Panc1 (cell line): ENCODE measurements at regions not wholly inside any gene's neighbourhood (a gene's known extent, or its start where the extent isn't known, plus 50 kb on each side); places are given as distances from the start of the nearest gene placed in this dataset.

Source experiments
- ATAC-seq: fragments of 200-7000 bp; cut with Tn5 transposase; 2 replicates; pipeline ENCODE4 v1.9.1; 2020; ENCODE audit warnings: mild to moderate bottlenecking, moderate library complexity
- BruUV-seq: library from RNA; stranded (reverse); fragments of 400-500 nt; replicated peaks from 2 replicates; lab custom pipeline; 2021; lab: Mats Ljungman, UMichigan
- CTCF ChIA-PET: fragments of 300-600 bp; sonication (Branson Sonifier 250); formaldehyde crosslinking; loops from one replicate; lab custom pipeline; 2022; ENCODE audit warnings: antibody characterized with exemption; lab: Charles Lee
- POLR2A ChIA-PET: fragments of 300-600 bp; sonication (Branson Sonifier 250); formaldehyde crosslinking; loops from one replicate; lab custom pipeline; 2022; ENCODE audit warnings: antibody characterized with exemption; lab: Charles Lee
- DNase-seq: peaks from one replicate; pipeline ENCODE4 v3.0.0-alpha.2; 2010; ENCODE audit warnings: low read depth, low spot score
- H3K27ac ChIP-seq: 2 replicates; pipeline ENCODE4 v1.5.1; 2011; ENCODE audit warnings: mild to moderate bottlenecking, low read length, inconsistent platforms
- H3K27me3 ChIP-seq: fragments of 200-500 bp; sonication (Bioruptor generic); 2 replicates; pipeline ENCODE4 v1.6.0; 2014; ENCODE audit warnings: low read length, inconsistent platforms; ENCODE audit not compliant: control insufficient read depth, insufficient read depth
- H3K36me3 ChIP-seq: fragments of 200-500 bp; sonication (Bioruptor generic); 2 replicates; pipeline ENCODE4 v1.5.1; 2014; ENCODE audit warnings: inconsistent platforms, mild to moderate bottlenecking, low read length, moderate library complexity; ENCODE audit not compliant: control insufficient read depth, insufficient read depth
- H3K4me1 ChIP-seq: 2 replicates; pipeline ENCODE4 v1.5.1; 2011; ENCODE audit warnings: inconsistent platforms, mild to moderate bottlenecking, low read length, moderate library complexity; ENCODE audit not compliant: control insufficient read depth, insufficient read depth
- H3K4me3 ChIP-seq, 2 experiments: 2 replicates each; pipeline ENCODE4 v1.5.1; 2011 to 2012; ENCODE audit warnings: low read depth in 2 of 2, low read length in 2 of 2, mild to moderate bottlenecking in 2 of 2, inconsistent platforms in 1 of 2, moderate library complexity in 1 of 2
- H3K9me3 ChIP-seq: fragments of 200-500 bp; sonication (Bioruptor generic); 2 replicates; pipeline ENCODE4 v1.5.1; 2014; ENCODE audit warnings: low read depth, mild to moderate bottlenecking, inconsistent platforms, low read length, moderate library complexity; ENCODE audit not compliant: control insufficient read depth, insufficient read depth
- POLR2AphosphoS5 ChIP-seq: IDR thresholded peaks from 2 replicates; pipeline ENCODE4 v1.6.1; 2012; ENCODE audit warnings: mild to moderate bottlenecking, low read depth, low read length, moderate library complexity
- SIN3A ChIP-seq: IDR thresholded peaks from 2 replicates; pipeline ENCODE4 v1.6.1; 2012; ENCODE audit warnings: low read depth, mild to moderate bottlenecking, low read length, moderate library complexity, borderline replicate concordance; ENCODE audit not compliant: insufficient read depth
- TCF7L2 ChIP-seq: IDR thresholded peaks from 2 replicates; pipeline ENCODE4 v1.6.1; 2011; ENCODE audit warnings: mild to moderate bottlenecking, low read depth, low read length, inconsistent platforms
- in situ Hi-C: cut with HindIII; loops from 2 replicates; pipeline ENCODE4 v1.10.0; 2016; ENCODE audit warnings: low sequenced_read_pairs, low pct_unique_long_range_greater_than_20kb
- intact Hi-C: fragments of 100-400 bp; cut with micrococcal nuclease; formaldehyde crosslinking; loops from one replicate; pipeline ENCODE4 v1.10.0; 2022; ENCODE audit not compliant: unreplicated experiment
- TF ChIP-seq, protein P1 (sequence below), 2 experiments: IDR thresholded peaks; 2 replicates each; pipeline ENCODE4 v1.6.1; 2011 to 2012; ENCODE audit warnings: low read depth in 2 of 2, control low read depth in 1 of 2, low read length in 1 of 2, mild to moderate bottlenecking in 1 of 2, moderate library complexity in 1 of 2; ENCODE audit not compliant: insufficient read depth in 1 of 2
- TF ChIP-seq, protein P2 (sequence below): fragments of 450-650 bp; IDR thresholded peaks from 2 replicates; pipeline ENCODE4 v1.5.1; 2017; ENCODE audit warnings: mild to moderate bottlenecking

DNA sequence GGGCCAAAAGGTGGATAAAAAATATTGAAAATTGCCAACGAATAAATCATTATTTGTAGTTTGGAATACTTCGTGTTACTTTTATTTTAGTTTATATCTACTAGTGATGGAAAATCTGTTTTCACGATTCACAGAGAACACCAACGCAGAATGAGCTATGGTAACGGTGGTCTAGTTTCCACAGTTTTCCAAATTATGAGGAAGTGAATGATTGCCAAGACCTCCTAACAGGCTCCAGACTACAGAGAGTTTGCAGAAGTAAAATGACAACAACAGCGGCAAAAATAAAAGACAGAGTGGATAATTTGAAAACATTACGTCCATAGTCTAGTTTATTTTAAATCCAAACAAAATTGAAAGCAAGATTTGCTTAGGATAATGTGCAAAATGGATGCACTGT lies 57.0 kb upstream of the AIG1 start:
- ATAC-seq (no peak), DNase-seq (no peak)
- H3K27ac ChIP-seq, result no peak overlapping the region
- H3K9me3 ChIP-seq, result no peaks in the 10 kb centered on the region
- intact Hi-C loops (no loop called here), in situ Hi-C loops (no loop called here)
- no peaks in the 10 kb centered on the region for H3K4me1 ChIP-seq
- H3K27me3 ChIP-seq, result 0 out of 2 replicates have a peak, but pooled peaks cover 2% of the 10 kb centered on the region
- ChIA-PET CTCF (no interaction called here), POLR2A (no interaction called here)
- H3K36me3 ChIP-seq, result no peaks in the 10 kb centered on the region
- H3K4me3 ChIP-seq, result no peak overlapping the region
- BruUV-seq, result no TSS peak
- TF ChIP-seq, protein P1, sequence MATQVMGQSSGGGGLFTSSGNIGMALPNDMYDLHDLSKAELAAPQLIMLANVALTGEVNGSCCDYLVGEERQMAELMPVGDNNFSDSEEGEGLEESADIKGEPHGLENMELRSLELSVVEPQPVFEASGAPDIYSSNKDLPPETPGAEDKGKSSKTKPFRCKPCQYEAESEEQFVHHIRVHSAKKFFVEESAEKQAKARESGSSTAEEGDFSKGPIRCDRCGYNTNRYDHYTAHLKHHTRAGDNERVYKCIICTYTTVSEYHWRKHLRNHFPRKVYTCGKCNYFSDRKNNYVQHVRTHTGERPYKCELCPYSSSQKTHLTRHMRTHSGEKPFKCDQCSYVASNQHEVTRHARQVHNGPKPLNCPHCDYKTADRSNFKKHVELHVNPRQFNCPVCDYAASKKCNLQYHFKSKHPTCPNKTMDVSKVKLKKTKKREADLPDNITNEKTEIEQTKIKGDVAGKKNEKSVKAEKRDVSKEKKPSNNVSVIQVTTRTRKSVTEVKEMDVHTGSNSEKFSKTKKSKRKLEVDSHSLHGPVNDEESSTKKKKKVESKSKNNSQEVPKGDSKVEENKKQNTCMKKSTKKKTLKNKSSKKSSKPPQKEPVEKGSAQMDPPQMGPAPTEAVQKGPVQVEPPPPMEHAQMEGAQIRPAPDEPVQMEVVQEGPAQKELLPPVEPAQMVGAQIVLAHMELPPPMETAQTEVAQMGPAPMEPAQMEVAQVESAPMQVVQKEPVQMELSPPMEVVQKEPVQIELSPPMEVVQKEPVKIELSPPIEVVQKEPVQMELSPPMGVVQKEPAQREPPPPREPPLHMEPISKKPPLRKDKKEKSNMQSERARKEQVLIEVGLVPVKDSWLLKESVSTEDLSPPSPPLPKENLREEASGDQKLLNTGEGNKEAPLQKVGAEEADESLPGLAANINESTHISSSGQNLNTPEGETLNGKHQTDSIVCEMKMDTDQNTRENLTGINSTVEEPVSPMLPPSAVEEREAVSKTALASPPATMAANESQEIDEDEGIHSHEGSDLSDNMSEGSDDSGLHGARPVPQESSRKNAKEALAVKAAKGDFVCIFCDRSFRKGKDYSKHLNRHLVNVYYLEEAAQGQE (IDR thresholded peaks at IDR 0.05; ENCODE audit: insufficient read depth in 1 of 2, low read depth in 2 of 2, low read length in 1 of 2), result no peak
- TF ChIP-seq, protein P2, sequence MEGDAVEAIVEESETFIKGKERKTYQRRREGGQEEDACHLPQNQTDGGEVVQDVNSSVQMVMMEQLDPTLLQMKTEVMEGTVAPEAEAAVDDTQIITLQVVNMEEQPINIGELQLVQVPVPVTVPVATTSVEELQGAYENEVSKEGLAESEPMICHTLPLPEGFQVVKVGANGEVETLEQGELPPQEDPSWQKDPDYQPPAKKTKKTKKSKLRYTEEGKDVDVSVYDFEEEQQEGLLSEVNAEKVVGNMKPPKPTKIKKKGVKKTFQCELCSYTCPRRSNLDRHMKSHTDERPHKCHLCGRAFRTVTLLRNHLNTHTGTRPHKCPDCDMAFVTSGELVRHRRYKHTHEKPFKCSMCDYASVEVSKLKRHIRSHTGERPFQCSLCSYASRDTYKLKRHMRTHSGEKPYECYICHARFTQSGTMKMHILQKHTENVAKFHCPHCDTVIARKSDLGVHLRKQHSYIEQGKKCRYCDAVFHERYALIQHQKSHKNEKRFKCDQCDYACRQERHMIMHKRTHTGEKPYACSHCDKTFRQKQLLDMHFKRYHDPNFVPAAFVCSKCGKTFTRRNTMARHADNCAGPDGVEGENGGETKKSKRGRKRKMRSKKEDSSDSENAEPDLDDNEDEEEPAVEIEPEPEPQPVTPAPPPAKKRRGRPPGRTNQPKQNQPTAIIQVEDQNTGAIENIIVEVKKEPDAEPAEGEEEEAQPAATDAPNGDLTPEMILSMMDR, result no peak
- TF ChIP-seq POLR2AphosphoS5 (no peak), TCF7L2 (no peak), SIN3A (no peak)

DNA sequence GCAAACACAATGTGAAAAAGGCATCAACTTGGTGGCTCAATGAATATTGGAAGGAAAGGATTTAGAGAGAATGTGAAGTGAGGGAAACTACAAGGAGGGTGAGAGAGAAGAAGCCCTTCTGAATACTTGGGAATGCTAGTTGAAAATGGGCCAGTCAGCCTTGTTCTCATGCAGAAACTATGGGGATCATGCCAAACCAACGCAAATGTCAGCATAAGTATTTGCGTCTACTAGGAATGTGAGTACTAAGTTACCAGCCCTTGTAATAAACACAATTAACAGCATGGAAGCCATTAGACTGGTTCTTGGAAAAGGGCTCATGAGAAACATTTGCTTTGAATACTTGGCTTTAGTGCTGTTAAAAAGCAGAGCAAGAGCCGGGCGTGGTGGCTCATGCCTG lies 54.9 kb upstream of the AIG1 start:
- Histone ChIP-seq H3K27ac (no peak overlapping the region), H3K9me3 (no peaks in the 10 kb centered on the region), H3K36me3 (no peaks in the 10 kb centered on the region), H3K4me1 (no peaks in the 10 kb centered on the region), H3K27me3 (0 out of 2 replicates have a peak, but pooled peaks cover 2% of the 10 kb centered on the region), H3K4me3 (no peak overlapping the region)
- DNase-seq, result no peak
- BruUV-seq, result no TSS peak
- CTCF ChIA-PET, result no interaction called here
- no peak for ATAC-seq
- in situ Hi-C loops, result no loop called here
- no peak for TF ChIP-seq SIN3A
- TF ChIP-seq TCF7L2, result no peak
- TF ChIP-seq, protein P2, result no peak
- TF ChIP-seq, protein P1 (IDR thresholded peaks at IDR 0.05; ENCODE audit: insufficient read depth in 1 of 2, low read depth in 2 of 2, low read length in 1 of 2), result no peak
- no peak for TF ChIP-seq POLR2AphosphoS5
- POLR2A ChIA-PET, result no interaction called here
- intact Hi-C loops, result no loop called here
